HEK293 (cell line): ENCODE measurements at regions not wholly inside any gene's neighbourhood (a gene's known extent, or its start where the extent isn't known, plus 50 kb on each side); places are given as distances from the start of the nearest gene placed in this dataset.

Source experiments
- CTCF ChIA-PET: fragments of 350-600 bp; formaldehyde crosslinking; extraction: SDS; loops from one replicate; lab custom pipeline; 2021; ENCODE audit warnings: antibody characterized with exemption; lab: Yijun Ruan, JAX
- POLR2A ChIA-PET: fragments of 300-600 bp; formaldehyde crosslinking; extraction: SDS; loops from one replicate; lab custom pipeline; 2020; ENCODE audit warnings: antibody characterized with exemption, inconsistent platforms; lab: Yijun Ruan, JAX
- H3K27ac ChIP-seq: fragments of 200-500 bp; sonication (Bioruptor generic); 2 replicates; pipeline ENCODE4 v1.5.1; 2014; ENCODE audit warnings: low read depth, low read length, control low read depth, inconsistent platforms; ENCODE audit errors: extremely low read depth
- H3K36me3 ChIP-seq, 2 experiments: fragments of 200-500 bp in 1 of 2; sonication (Bioruptor generic) in 1 of 2; 1 replicate in 1 of 2; 2 replicates in 1 of 2; pipeline ENCODE4 v1.5.1; 2014 to 2017; ENCODE audit warnings: inconsistent platforms in 2 of 2, low read length in 2 of 2; ENCODE audit not compliant: control insufficient read depth in 2 of 2, insufficient read depth in 1 of 2
- H3K4me1 ChIP-seq: fragments of 200-500 bp; sonication (Bioruptor generic); 2 replicates; pipeline ENCODE4 v1.5.1; 2014; ENCODE audit warnings: mild to moderate bottlenecking, low read length, inconsistent platforms; ENCODE audit not compliant: control insufficient read depth, insufficient read depth
- H3K4me3 ChIP-seq: 2 replicates; pipeline ENCODE4 v1.5.1; 2011; ENCODE audit warnings: low read depth, mild to moderate bottlenecking, control low read depth, low read length, moderate library complexity
- H3K9me3 ChIP-seq: fragments of 200-500 bp; sonication (Bioruptor generic); 2 replicates; pipeline ENCODE4 v1.5.1; 2014; ENCODE audit warnings: low read depth, low read length, inconsistent platforms; ENCODE audit not compliant: control insufficient read depth, insufficient read depth
- HOXC10 ChIP-seq: sonication (generic); formaldehyde crosslinking; IDR thresholded peaks from 2 replicates; pipeline ENCODE4 v1.8.1; 2023; ENCODE audit warnings: mild to moderate bottlenecking, missing genetic modification reagents
- HOXD13 ChIP-seq: sonication (generic); formaldehyde crosslinking; IDR thresholded peaks from 2 replicates; pipeline ENCODE4 v1.8.0; 2022; ENCODE audit warnings: missing genetic modification reagents, borderline replicate concordance
- KLF1 ChIP-seq: fragments of 450-650 bp; formaldehyde crosslinking; IDR thresholded peaks from 2 replicates; pipeline ENCODE4 v1.5.1; 2016; ENCODE audit warnings: missing biosample characterization, missing genetic modification characterization
- OVOL3 ChIP-seq: fragments of 450-650 bp; formaldehyde crosslinking; IDR thresholded peaks from 2 replicates; pipeline ENCODE4 v1.5.1; 2016; ENCODE audit warnings: missing biosample characterization, missing genetic modification characterization
- SCRT1 ChIP-seq: fragments of 450-650 bp; formaldehyde crosslinking; IDR thresholded peaks from 2 replicates; pipeline ENCODE4 v1.5.1; 2016; ENCODE audit warnings: missing biosample characterization, missing genetic modification characterization, borderline replicate concordance
- ZNF214 ChIP-seq: fragments of 450-650 bp; formaldehyde crosslinking; IDR thresholded peaks from 2 replicates; pipeline ENCODE4 v1.5.1; 2017; ENCODE audit warnings: missing biosample characterization, mild to moderate bottlenecking, missing genetic modification characterization, borderline replicate concordance
- ZNF48 ChIP-seq: fragments of 450-650 bp; formaldehyde crosslinking; IDR thresholded peaks from 2 replicates; pipeline ENCODE4 v1.5.1; 2016; ENCODE audit warnings: missing biosample characterization, missing genetic modification characterization
- ZNF529 ChIP-seq: fragments of 450-650 bp; formaldehyde crosslinking; IDR thresholded peaks from 2 replicates; pipeline ENCODE4 v1.5.1; 2017; ENCODE audit warnings: missing genetic modification characterization, missing biosample characterization; ENCODE audit not compliant: insufficient replicate concordance
- ZNF549 ChIP-seq: fragments of 450-650 bp; IDR thresholded peaks from 2 replicates; pipeline ENCODE4 v1.5.1; 2018; ENCODE audit warnings: missing biosample characterization, missing genetic modification characterization, mild to moderate bottlenecking, inconsistent platforms, moderate library complexity
- ZNF571 ChIP-seq: fragments of 450-650 bp; formaldehyde crosslinking; IDR thresholded peaks from 2 replicates; pipeline ENCODE4 v1.5.0; 2017; ENCODE audit warnings: missing biosample characterization, missing genetic modification characterization
- ZNF585B ChIP-seq: fragments of 450-650 bp; formaldehyde crosslinking; IDR thresholded peaks from 2 replicates; pipeline ENCODE4 v1.5.1; 2016; ENCODE audit warnings: missing biosample characterization, missing genetic modification characterization
- ZNF654 ChIP-seq: fragments of 450-650 bp; formaldehyde crosslinking; IDR thresholded peaks from 2 replicates; pipeline ENCODE4 v1.5.1; 2016; ENCODE audit warnings: low read depth, missing biosample characterization, missing genetic modification characterization
- ZNF660 ChIP-seq: fragments of 450-650 bp; IDR thresholded peaks from 2 replicates; pipeline ENCODE4 v1.5.1; 2018; ENCODE audit warnings: missing biosample characterization, mild to moderate bottlenecking, missing genetic modification characterization
- ZNF777 ChIP-seq: fragments of 450-650 bp; formaldehyde crosslinking; IDR thresholded peaks from 2 replicates; pipeline ENCODE4 v1.5.1; 2017; ENCODE audit warnings: missing biosample characterization, missing genetic modification characterization, borderline replicate concordance
- TF ChIP-seq, protein P1 (sequence below): IDR thresholded peaks from 2 replicates; pipeline ENCODE4 v1.6.1; 2011; ENCODE audit warnings: mild to moderate bottlenecking, low read depth, low read length, borderline replicate concordance
- TF ChIP-seq, protein P2 (sequence below): fragments of 450-650 bp; formaldehyde crosslinking; IDR thresholded peaks from 2 replicates; pipeline ENCODE4 v1.5.1; 2016; ENCODE audit warnings: missing biosample characterization, missing genetic modification characterization
- TF ChIP-seq, protein P3 (sequence below): fragments of 450-650 bp; formaldehyde crosslinking; IDR thresholded peaks from 2 replicates; pipeline ENCODE4 v1.5.1; 2016; ENCODE audit warnings: missing biosample characterization, missing genetic modification characterization, low read depth
- TF ChIP-seq, protein P4 (sequence below): fragments of 450-650 bp; formaldehyde crosslinking; IDR thresholded peaks from 2 replicates; pipeline ENCODE4 v1.5.1; 2016; ENCODE audit warnings: missing biosample characterization, missing genetic modification characterization
- TF ChIP-seq, protein P5 (sequence below): fragments of 450-650 bp; formaldehyde crosslinking; IDR thresholded peaks from 2 replicates; pipeline ENCODE4 v1.5.1; 2016; ENCODE audit warnings: missing biosample characterization, missing genetic modification characterization

DNA sequence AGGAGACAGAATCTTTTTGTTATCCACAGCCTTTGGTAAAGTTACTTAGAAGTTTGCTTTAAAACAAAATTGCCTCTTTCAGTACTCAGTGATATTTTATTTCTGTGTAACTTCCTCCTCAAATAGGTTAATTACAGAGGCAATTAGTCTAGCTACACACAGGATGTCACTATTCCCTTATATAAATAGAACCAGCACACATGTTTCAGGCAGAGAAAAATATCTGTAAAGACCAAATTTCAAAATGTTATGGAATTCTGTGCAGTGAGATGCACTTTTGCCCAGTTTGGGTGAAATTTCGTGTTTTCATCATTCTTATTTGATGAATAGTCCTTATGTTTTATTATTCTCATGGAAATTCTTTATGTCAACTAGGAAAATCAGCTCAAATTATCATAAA lies 410.6 kb upstream of the SOX5 start:
- Histone ChIP-seq H3K36me3 (no peaks in the 10 kb centered on the region), H3K9me3 (no peaks in the 10 kb centered on the region), H3K4me3 (no peak overlapping the region), H3K4me1 (peaks cover 16% of the 10 kb centered on the region), H3K27ac (no peak overlapping the region)
- POLR2A ChIA-PET, result interaction anchor here (0.7 kb wide), 1 partner anchor 123 kb away, joined by 3 read pairs; no protein-coding TSS in a partner anchor
- CTCF ChIA-PET, result interaction anchor here (0.6 to 1.1 kb wide), 3 partner anchors 154 to 998 kb away, joined by 3 to 8 read pairs (median 4); no protein-coding TSS in a partner anchor
- TF ChIP-seq ZNF654, result peak; percentile 40
- TF ChIP-seq ZNF549 (tag by site-specific recombination), result no peak

DNA sequence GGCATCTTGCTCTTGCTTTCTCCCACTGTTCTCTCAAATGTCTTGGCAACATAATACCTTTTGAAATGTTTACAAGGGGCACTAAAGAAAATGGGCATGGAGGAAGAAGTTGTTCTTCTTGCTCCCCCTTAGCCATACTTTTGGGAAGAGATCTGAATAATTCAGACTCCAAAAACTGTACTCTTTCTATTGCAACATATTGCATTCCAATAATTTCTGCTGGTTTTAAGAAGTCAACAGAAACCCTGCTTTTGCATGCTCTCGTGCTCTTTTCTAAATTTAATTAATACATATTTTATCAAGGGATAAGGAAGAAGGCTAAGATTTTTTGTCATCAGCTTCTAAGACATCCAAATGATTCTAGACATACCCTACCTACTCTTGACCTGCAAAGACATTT lies 409.9 kb upstream of the SOX5 start:
- CTCF ChIA-PET, result interaction anchor here (0.5 to 1.1 kb wide), 2 partner anchors 237 to 419 kb away, joined by 3 to 4 read pairs; no protein-coding TSS in a partner anchor
- POLR2A ChIA-PET, result interaction anchor here (0.7 kb wide), 1 partner anchor 124 kb away, joined by 3 read pairs; no protein-coding TSS in a partner anchor
- TF ChIP-seq, protein P1, sequence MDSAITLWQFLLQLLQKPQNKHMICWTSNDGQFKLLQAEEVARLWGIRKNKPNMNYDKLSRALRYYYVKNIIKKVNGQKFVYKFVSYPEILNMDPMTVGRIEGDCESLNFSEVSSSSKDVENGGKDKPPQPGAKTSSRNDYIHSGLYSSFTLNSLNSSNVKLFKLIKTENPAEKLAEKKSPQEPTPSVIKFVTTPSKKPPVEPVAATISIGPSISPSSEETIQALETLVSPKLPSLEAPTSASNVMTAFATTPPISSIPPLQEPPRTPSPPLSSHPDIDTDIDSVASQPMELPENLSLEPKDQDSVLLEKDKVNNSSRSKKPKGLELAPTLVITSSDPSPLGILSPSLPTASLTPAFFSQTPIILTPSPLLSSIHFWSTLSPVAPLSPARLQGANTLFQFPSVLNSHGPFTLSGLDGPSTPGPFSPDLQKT, result no peak
- TF ChIP-seq ZNF660 (tag by site-specific recombination), result no peak
- TF ChIP-seq ZNF571 (tag by site-specific recombination), result no peak
- TF ChIP-seq HOXC10 (CRISPR knock-in tag), result no peak
- no peak for TF ChIP-seq ZNF777
- TF ChIP-seq ZNF585B (tag by site-specific recombination), result no peak
- TF ChIP-seq, protein P2, sequence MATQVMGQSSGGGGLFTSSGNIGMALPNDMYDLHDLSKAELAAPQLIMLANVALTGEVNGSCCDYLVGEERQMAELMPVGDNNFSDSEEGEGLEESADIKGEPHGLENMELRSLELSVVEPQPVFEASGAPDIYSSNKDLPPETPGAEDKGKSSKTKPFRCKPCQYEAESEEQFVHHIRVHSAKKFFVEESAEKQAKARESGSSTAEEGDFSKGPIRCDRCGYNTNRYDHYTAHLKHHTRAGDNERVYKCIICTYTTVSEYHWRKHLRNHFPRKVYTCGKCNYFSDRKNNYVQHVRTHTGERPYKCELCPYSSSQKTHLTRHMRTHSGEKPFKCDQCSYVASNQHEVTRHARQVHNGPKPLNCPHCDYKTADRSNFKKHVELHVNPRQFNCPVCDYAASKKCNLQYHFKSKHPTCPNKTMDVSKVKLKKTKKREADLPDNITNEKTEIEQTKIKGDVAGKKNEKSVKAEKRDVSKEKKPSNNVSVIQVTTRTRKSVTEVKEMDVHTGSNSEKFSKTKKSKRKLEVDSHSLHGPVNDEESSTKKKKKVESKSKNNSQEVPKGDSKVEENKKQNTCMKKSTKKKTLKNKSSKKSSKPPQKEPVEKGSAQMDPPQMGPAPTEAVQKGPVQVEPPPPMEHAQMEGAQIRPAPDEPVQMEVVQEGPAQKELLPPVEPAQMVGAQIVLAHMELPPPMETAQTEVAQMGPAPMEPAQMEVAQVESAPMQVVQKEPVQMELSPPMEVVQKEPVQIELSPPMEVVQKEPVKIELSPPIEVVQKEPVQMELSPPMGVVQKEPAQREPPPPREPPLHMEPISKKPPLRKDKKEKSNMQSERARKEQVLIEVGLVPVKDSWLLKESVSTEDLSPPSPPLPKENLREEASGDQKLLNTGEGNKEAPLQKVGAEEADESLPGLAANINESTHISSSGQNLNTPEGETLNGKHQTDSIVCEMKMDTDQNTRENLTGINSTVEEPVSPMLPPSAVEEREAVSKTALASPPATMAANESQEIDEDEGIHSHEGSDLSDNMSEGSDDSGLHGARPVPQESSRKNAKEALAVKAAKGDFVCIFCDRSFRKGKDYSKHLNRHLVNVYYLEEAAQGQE (tag by site-specific recombination), result no peak
- TF ChIP-seq, protein P3, sequence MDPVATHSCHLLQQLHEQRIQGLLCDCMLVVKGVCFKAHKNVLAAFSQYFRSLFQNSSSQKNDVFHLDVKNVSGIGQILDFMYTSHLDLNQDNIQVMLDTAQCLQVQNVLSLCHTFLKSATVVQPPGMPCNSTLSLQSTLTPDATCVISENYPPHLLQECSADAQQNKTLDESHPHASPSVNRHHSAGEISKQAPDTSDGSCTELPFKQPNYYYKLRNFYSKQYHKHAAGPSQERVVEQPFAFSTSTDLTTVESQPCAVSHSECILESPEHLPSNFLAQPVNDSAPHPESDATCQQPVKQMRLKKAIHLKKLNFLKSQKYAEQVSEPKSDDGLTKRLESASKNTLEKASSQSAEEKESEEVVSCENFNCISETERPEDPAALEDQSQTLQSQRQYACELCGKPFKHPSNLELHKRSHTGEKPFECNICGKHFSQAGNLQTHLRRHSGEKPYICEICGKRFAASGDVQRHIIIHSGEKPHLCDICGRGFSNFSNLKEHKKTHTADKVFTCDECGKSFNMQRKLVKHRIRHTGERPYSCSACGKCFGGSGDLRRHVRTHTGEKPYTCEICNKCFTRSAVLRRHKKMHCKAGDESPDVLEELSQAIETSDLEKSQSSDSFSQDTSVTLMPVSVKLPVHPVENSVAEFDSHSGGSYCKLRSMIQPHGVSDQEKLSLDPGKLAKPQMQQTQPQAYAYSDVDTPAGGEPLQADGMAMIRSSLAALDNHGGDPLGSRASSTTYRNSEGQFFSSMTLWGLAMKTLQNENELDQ, result no peak
- TF ChIP-seq ZNF48 (tag by site-specific recombination), result no peak
- TF ChIP-seq OVOL3 (tag by site-specific recombination), result no peak
- no peak for TF ChIP-seq ZNF214 (tag by site-specific recombination)
- no peak for TF ChIP-seq HOXD13 (CRISPR knock-in tag)
- TF ChIP-seq ZNF529 (tag by site-specific recombination), result no peak
- TF ChIP-seq SCRT1, result no peak
- TF ChIP-seq, protein P4, sequence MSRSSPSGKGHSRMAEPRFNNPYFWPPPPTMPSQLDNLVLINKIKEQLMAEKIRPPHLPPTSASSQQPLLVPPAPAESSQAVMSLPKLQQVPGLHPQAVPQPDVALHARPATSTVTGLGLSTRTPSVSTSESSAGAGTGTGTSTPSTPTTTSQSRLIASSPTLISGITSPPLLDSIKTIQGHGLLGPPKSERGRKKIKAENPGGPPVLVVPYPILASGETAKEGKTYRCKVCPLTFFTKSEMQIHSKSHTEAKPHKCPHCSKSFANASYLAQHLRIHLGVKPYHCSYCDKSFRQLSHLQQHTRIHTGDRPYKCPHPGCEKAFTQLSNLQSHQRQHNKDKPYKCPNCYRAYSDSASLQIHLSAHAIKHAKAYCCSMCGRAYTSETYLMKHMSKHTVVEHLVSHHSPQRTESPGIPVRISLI (tag by site-specific recombination), result no peak
- TF ChIP-seq, protein P5, sequence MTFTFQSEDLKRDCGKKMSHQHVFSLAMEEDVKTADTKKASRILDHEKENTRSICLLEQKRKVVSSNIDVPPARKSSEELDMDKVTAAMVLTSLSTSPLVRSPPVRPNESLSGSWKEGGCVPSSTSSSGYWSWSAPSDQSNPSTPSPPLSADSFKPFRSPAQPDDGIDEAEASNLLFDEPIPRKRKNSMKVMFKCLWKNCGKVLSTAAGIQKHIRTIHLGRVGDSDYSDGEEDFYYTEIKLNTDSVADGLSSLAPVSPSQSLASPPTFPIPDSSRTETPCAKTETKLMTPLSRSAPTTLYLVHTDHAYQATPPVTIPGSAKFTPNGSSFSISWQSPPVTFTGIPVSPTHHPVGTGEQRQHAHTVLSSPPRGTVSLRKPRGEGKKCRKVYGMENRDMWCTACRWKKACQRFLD (tag by site-specific recombination), result no peak
- no peak for TF ChIP-seq KLF1
- Histone ChIP-seq H3K4me1 (peaks cover 10% of the 10 kb centered on the region), H3K4me3 (no peak overlapping the region), H3K27ac (no peak overlapping the region), H3K36me3 (no peaks in the 10 kb centered on the region), H3K9me3 (no peaks in the 10 kb centered on the region)
